CD14-positive monocyte (primary cell): ENCODE measurements at regions not wholly inside any gene's neighbourhood (a gene's known extent, or its start where the extent isn't known, plus 50 kb on each side); places are given as distances from the start of the nearest gene placed in this dataset.

Source experiments
- DNase-seq, 3 donors: peaks; one replicate each; pipeline ENCODE4 v3.0.0-alpha.2; 2011 to 2022
- H2AFZ ChIP-seq: 2 replicates; pipeline ENCODE4 v1.6.0; 2012; ENCODE audit warnings: mild to moderate bottlenecking, low read depth, low read length, inconsistent platforms; ENCODE audit not compliant: insufficient read depth, poor library complexity, severe bottlenecking
- H3K27ac ChIP-seq, 2 donors: 1 replicate in 1 of 2; 2 replicates in 1 of 2; pipeline ENCODE4 v1.5.1; 2012 to 2013; ENCODE audit warnings: low read length in 2 of 2, control low read depth in 1 of 2, inconsistent platforms in 1 of 2, low read depth in 1 of 2, mild to moderate bottlenecking in 1 of 2
- H3K27me3 ChIP-seq, 2 donors: one replicate each; pipeline versions ENCODE4 v1.6.0 to v1.6.1; 2011 to 2013; ENCODE audit warnings: low read length in 2 of 2; ENCODE audit not compliant: control insufficient read depth in 2 of 2, insufficient read depth in 2 of 2
- H3K36me3 ChIP-seq, 2 donors: replicated peaks in 1 of 2; 1 replicate in 1 of 2; 2 replicates in 1 of 2; pipeline versions ENCODE4 v1.5.1 to v1.6.1; 2012 to 2013; ENCODE audit warnings: low read length in 2 of 2, control low read depth in 1 of 2, inconsistent platforms in 1 of 2, mild to moderate bottlenecking in 1 of 2; ENCODE audit not compliant: insufficient read depth in 2 of 2, control insufficient read depth in 1 of 2
- H3K4me1 ChIP-seq, 2 donors: 1 replicate in 1 of 2; 2 replicates in 1 of 2; pipeline versions ENCODE4 v1.5.1 to v1.6.1; 2012 to 2013; ENCODE audit warnings: low read length in 2 of 2, control low read depth in 1 of 2, inconsistent platforms in 1 of 2, mild to moderate bottlenecking in 1 of 2, moderate library complexity in 1 of 2; ENCODE audit not compliant: insufficient read depth in 2 of 2, control insufficient read depth in 1 of 2
- H3K4me2 ChIP-seq: replicated peaks from 2 replicates; pipeline ENCODE3; 2012; ENCODE audit warnings: low read length, moderate library complexity, mild to moderate bottlenecking; ENCODE audit not compliant: poor library complexity, severe bottlenecking; ENCODE audit errors: extremely low read depth
- H3K4me3 ChIP-seq, 3 experiments: fragments of 200-600 bp in 1 of 3; sonication (generic) in 1 of 3; replicated peaks in 1 of 3; 1 replicate in 2 of 3; 2 replicates in 1 of 3; pipeline ENCODE4 v1.5.1; 2011 to 2013; ENCODE audit warnings: low read length in 3 of 3, mild to moderate bottlenecking in 3 of 3, control low read depth in 2 of 3, low read depth in 2 of 3, inconsistent platforms in 1 of 3, moderate library complexity in 1 of 3
- H3K79me2 ChIP-seq: 2 replicates; pipeline ENCODE4 v1.6.0; 2012; ENCODE audit warnings: mild to moderate bottlenecking, control low read depth, inconsistent platforms, low read length, moderate library complexity; ENCODE audit not compliant: insufficient read depth
- H3K9ac ChIP-seq: 2 replicates; pipeline ENCODE4 v1.6.0; 2017; ENCODE audit warnings: low read length, mild to moderate bottlenecking; ENCODE audit not compliant: insufficient read depth, poor library complexity, severe bottlenecking
- H3K9me3 ChIP-seq, 2 donors: replicated peaks in 1 of 2; 1 replicate in 1 of 2; 2 replicates in 1 of 2; pipeline versions ENCODE4 v1.5.1 to v1.6.1; 2012 to 2013; ENCODE audit warnings: low read length in 2 of 2, control low read depth in 1 of 2; ENCODE audit not compliant: control insufficient read depth in 1 of 2, insufficient read depth in 1 of 2
- H4K20me1 ChIP-seq: 2 replicates; pipeline ENCODE4 v1.6.0; 2012; ENCODE audit warnings: mild to moderate bottlenecking, low read length, control low read depth, moderate library complexity; ENCODE audit not compliant: insufficient read depth
- H3K27ac Mint-ChIP-seq, 7 donors: one replicate each; pipeline ENCODE4 v1.8.0; 2020; ENCODE audit warnings: mild to moderate bottlenecking in 7 of 7, mixed read lengths in 7 of 7, moderate library complexity in 6 of 7, inconsistent platforms in 2 of 7
- H3K27me3 Mint-ChIP-seq, 3 donors: one replicate each; pipeline ENCODE4 v1.8.0; 2021 to 2022; ENCODE audit warnings: low read depth in 3 of 3, mild to moderate bottlenecking in 3 of 3, mixed read lengths in 3 of 3, moderate library complexity in 3 of 3, inconsistent platforms in 1 of 3
- H3K36me3 Mint-ChIP-seq, 2 donors: one replicate each; pipeline ENCODE4 v1.8.0; 2020; ENCODE audit warnings: mixed read lengths in 2 of 2, inconsistent platforms in 1 of 2, mild to moderate bottlenecking in 1 of 2
- H3K4me1 Mint-ChIP-seq: one replicate; pipeline ENCODE4 v1.8.0; 2020; ENCODE audit warnings: mild to moderate bottlenecking, mixed read lengths
- H3K4me3 Mint-ChIP-seq, 2 donors: one replicate each; pipeline ENCODE4 v1.8.0; 2020; ENCODE audit warnings: mild to moderate bottlenecking in 2 of 2, mixed read lengths in 2 of 2, moderate library complexity in 1 of 2
- H3K9me3 Mint-ChIP-seq, 7 donors: one replicate each; pipeline ENCODE4 v1.8.0; 2020 to 2022; ENCODE audit warnings: mixed read lengths in 7 of 7, mild to moderate bottlenecking in 6 of 7, moderate library complexity in 6 of 7, inconsistent platforms in 2 of 7
- WGBS: methylation state at CpG from one replicate; pipeline ENCODE4 v1.1.5; 2013; ENCODE audit warnings: missing lambda C conversion rate; ENCODE audit not compliant: insufficient coverage; 5-methylcytosine and 5-hydroxymethylcytosine counted together
- intact Hi-C, 2 donors: fragments of 100-400 bp; cut with micrococcal nuclease; formaldehyde crosslinking; loops; one replicate each; pipeline versions ENCODE4 v1.15.0 to v1.15.1; 2023
- TF ChIP-seq, protein P1 (sequence below): fragments of 200-600 bp; IDR thresholded peaks from one replicate; pipeline ENCODE4 v1.8.0; 2022; ENCODE audit warnings: antibody characterized with exemption, mild to moderate bottlenecking

DNA sequence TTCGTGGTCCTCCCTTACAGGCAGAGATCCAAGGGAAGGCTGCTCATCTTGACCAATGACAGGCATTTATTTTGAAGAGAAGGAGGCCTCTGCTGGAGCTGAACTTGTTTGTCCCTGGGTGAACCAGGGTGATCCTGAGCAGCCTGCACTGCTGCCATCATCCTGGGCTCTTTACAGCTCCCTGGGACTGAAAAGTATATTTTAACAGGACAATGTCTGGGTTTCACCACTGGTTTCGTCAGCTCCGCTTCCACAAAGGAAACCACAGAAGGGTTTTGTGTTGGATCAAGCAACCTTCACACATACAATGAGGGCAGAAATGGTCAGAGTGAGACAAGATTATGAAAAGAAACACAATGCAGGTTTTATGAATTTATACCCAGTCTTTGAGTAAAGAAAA is 400.7 kb upstream of the TPM1 start:
- Histone ChIP-seq H3K9me3 (no peaks in the 10 kb centered on the region), H3K36me3 (no peaks in the 10 kb centered on the region), H3K4me2 (no peak overlapping the region), H3K4me1 (peaks cover 7 to 11% of the 10 kb centered on the region in 2 donors), H3K27me3 (no peaks in the 10 kb centered on the region), H4K20me1 (no peaks in the 10 kb centered on the region), H2AFZ (peak overlapping the region; percentile 49), H3K79me2 (no peaks in the 10 kb centered on the region), H3K4me3 (no peak overlapping the region), H3K9ac (no peak overlapping the region), H3K27ac (no peak overlapping the region)
- TF ChIP-seq, protein P1, sequence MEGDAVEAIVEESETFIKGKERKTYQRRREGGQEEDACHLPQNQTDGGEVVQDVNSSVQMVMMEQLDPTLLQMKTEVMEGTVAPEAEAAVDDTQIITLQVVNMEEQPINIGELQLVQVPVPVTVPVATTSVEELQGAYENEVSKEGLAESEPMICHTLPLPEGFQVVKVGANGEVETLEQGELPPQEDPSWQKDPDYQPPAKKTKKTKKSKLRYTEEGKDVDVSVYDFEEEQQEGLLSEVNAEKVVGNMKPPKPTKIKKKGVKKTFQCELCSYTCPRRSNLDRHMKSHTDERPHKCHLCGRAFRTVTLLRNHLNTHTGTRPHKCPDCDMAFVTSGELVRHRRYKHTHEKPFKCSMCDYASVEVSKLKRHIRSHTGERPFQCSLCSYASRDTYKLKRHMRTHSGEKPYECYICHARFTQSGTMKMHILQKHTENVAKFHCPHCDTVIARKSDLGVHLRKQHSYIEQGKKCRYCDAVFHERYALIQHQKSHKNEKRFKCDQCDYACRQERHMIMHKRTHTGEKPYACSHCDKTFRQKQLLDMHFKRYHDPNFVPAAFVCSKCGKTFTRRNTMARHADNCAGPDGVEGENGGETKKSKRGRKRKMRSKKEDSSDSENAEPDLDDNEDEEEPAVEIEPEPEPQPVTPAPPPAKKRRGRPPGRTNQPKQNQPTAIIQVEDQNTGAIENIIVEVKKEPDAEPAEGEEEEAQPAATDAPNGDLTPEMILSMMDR, result no peak
- DNase-seq, result no peak
- Mint-ChIP-seq H3K36me3 (no peaks in the 10 kb centered on the region), H3K27me3 (peaks cover 0 to 8% (median 1%) of the 10 kb centered on the region in 3 donors), H3K9me3 (peaks cover 0 to 1% (median 0%) of the 10 kb centered on the region in 7 donors), H3K4me1 (peaks cover 11% of the 10 kb centered on the region), H3K4me3 (no peak overlapping the region), H3K27ac (peak overlapping the region in 1 of 7 donors; percentile 42)
- intact Hi-C loops, result no loop called here
- 71% methylated on average over 1 of the region's 3 CpGs for WGBS

DNA sequence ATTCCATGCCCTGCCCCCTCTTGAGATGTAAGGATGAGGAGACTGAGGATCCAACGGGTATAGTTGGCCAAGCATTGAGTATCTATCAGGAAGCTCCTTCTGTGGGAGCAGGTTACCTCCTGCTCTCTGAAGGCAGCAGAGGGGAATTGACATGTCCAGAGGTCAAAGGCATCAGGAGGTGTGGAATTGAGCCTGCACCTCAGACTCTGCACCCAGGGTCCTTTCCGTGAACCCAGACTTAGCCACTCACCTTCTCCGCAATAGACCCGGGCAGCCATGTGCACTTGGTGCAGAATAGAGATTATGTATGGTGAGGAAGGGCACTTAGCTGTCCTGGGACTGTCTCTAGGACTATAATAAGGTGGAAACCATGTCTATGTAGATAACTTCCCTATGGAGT is 399.0 kb upstream of the TPM1 start:
- intact Hi-C loops, result no loop called here
- Mint-ChIP-seq H3K9me3 (peaks cover 0 to 1% (median 0%) of the 10 kb centered on the region in 7 donors), H3K4me1 (peaks cover 22% of the 10 kb centered on the region), H3K4me3 (no peak overlapping the region), H3K27ac (no peak overlapping the region), H3K27me3 (peaks cover 0 to 8% (median 1%) of the 10 kb centered on the region in 3 donors), H3K36me3 (no peaks in the 10 kb centered on the region)
- no peak overlapping the region for H3K4me3 ChIP-seq
- H4K20me1 ChIP-seq, result no peaks in the 10 kb centered on the region
- peaks cover 18 to 20% of the 10 kb centered on the region in 2 donors for H3K4me1 ChIP-seq
- TF ChIP-seq, protein P1, result no peak
- no peaks in the 10 kb centered on the region for H3K9me3 ChIP-seq
- no peak overlapping the region for H3K27ac ChIP-seq
- DNase-seq, result no peak
- H3K9ac ChIP-seq, result no peak overlapping the region
- 96% methylated on average over 3 of the region's 4 CpGs for WGBS
- H3K27me3 ChIP-seq, result no peaks in the 10 kb centered on the region
- H3K79me2 ChIP-seq, result no peaks in the 10 kb centered on the region
- H3K4me2 ChIP-seq, result no peak overlapping the region
- H2AFZ ChIP-seq, result no peak overlapping the region
- no peaks in the 10 kb centered on the region for H3K36me3 ChIP-seq
